Activated gamma-delta T cell treated with Interleukin-2 at 50 U/mL for 16 hours (primary cell): ENCODE measurements at regions not wholly inside any gene's neighbourhood (a gene's known extent, or its start where the extent isn't known, plus 50 kb on each side); places are given as distances from the start of the nearest gene placed in this dataset.
"Not testable (repeated sequence)": the region's sequence is repeated elsewhere in the genome, so short reads cannot be mapped to it uniquely, and the experiment has no call there.

Source experiments
- DNase-seq: peaks from one replicate; pipeline ENCODE4 v3.0.0-alpha.2; 2020

DNA sequence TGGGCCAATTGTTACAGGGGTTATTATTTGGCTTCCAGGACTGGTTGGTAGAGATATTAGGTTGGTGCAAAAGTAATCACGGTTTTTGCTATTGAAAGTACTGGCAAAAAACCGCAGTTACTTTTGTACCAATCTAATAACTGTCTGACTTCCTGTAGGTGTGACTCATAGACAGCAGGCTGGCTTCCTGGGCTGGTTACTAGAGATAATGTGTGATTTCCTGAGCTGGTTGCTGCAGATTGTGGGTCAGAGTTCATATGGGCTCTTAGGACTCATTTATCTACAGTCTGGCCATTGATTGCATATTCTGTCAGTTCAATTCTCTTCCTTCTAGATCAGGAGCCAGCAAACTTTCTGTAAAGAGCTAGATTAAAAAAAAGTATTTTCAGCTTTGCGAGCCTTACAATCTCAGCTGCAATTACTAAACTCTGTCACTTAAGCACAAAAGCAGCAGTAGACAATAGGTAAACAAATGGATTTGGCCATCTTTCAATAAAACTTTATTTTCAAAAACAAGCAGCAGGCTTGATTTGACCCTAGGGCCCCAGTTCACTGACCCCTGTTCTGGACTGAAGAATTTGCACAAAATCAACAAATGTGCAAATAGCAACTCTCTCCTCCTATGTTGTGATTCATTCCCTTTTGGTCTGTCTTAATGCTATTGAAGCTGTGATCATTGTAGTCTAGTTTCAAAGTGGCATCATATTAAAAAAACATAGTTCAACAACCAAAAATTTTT lies 50.8 kb upstream of the BOD1L1 start:
- DNase-seq, result no peak

DNA sequence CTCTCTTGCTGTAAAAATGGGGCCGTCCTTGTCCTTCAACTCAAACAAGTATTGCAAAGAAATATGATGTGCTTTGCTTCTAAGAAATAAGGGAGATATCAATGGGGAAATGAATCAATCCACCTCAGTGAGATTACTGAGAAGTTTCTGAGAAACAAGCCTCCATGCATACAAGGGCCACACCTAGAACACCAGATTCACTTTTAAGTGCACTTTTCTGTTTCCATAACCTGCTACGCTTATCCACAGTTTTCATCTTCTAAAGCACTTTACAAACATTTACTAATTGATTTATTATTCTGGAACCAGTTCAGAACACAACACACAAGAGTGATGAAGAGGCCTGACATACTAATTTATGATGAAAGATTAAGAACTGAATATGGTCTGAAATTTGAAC lies 54.0 kb upstream of the BOD1L1 start:
- DNase-seq, result no peak

DNA sequence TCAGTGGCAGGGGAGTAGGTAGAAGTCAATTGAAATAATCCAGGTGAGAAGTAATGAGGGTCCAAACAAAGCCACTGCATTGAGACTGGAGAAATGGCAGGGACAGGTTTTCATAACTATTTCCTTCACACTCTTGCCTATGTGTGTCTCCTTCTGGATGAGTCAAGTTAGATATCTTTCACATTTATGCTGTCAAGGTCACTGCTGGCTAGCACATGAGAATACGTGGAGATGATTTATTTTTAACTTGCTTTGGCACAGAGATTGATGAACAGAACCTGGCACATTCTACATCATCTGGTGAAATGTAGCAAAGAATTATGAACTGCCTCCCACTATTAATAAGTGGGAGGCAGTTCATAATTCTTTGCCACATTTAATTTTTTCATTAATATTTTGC lies 66.7 kb upstream of the BOD1L1 start:
- no peak for DNase-seq

DNA sequence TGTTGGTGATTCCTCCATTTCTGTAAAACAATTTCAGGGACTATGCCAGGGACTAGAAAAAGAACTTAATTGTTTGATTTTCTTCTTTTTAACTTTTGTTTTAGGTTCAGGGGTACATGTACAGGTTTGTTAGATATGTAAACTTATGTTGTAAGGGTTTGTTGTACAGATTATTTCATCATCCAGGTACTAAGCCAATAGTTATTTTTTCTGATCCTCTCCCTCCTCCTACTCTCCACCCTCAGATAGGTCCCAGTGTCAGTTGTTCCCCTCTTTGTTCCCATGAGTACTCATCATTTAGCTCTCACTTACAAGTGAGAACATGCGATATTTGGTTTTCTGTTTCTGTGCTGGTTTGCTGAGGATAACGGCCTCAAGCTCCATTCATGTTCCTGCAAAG lies 70.8 kb upstream of the BOD1L1 start:
- no peak for DNase-seq

DNA sequence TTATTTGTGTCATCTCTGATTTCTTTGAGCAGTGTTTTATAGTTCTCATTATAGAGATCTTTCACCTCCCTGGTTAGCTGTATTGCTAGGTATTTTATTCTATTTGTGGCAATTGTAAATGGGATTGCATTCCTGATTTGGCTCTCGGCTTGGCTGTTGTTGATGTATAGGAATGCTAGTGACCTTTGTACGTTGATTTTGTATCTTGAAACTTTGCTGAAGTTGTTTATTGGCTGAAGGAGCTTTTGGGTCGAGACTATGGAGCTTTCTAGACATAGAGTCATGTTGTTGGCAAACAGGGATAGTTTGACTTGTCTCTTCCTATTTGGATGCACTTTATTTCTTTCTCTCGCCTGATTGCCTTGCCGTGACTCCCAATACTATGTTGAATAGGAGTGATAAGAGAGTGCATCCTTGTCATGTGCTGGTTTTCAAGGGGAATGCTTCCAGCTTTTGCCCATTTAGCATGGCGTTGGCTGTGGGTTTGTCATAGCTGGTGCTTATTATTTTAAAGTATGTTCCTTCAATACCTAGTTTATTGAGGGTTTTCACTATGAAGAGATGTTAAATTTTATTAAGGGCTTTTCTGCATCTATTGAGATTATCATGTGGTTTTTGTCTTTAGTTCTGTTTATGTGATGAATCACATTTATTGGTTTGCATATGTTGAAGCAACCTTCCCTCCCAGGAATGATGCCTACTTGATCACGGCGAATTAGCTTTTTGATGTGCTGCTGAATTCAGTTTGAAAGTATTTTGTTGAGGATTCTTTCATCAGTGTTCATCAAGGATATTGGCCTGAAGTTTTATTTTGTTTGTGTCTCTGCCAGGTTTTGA lies 72.7 kb upstream of the BOD1L1 start:
- no peak for DNase-seq

GRCh38 chr4:13700858-13701140 lies 73.3 kb upstream of the BOD1L1 start:
- DNase-seq, result not testable (repeated sequence)

DNA sequence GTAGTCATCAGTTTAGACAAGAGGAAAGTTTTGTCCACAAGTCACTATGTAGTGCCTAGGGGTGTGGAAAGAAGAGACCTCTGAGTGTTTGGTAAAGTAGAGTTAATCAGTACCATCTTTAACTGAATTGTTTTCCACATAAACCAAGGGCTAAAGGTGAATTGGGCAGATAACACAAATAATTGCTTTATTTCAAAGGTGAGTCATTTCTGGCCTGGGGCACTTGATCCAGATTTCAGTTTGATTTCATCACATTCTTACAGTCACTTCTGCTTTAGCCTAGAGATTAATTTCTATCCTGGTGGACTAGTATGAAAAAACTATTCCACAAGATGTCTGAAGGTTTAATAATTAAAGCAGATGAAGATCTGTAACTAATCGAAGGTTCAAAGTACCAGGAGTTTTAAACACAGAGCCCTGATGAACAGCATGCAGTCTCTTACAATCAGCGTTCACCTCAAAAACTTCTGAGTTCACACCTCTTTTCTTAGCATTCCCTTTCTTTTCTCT lies 74.5 kb upstream of the BOD1L1 start:
- no peak for DNase-seq

DNA sequence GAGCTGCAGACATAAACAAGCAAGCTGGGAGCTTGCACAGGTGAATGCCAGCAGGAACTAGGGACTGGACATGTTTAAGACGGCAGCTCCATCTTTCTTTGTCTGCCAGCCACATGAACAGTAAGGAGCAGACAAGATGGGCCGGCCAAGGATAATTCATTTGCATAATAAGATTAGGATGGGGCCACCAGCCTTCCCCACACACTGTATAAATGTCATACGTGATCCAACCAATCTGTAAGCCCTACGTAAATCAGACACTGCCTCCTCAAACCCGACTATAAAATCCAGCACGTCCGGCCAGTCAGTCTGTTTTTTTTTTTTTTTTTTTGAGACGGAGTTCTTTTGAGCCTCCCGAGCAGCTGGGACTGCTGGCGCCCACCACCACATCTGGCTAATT lies 75.6 kb upstream of the BOD1L1 start:
- DNase-seq, result no peak

DNA sequence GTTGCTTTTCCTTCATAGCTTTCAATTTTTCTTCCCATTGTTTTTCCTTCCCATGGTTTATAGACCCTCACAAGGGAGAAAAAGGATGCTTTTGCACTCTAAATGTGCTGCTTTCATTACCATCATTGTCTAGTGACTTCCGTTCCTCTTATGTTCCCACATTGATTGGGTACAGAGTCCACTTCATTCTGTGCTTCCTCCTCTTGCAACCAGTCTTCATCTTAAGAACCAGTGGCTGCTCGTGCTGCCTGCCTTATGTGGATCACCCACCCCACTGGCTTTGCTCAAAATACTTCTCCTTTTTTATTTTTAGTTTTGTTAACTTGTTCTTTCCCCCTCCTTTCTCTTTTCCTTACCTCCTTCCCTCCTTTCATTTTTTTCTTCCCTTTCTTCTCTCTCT lies 76.5 kb upstream of the BOD1L1 start:
- no peak for DNase-seq

GRCh38 chr4:13704761-13705160 lies 77.2 kb upstream of the BOD1L1 start:
- DNase-seq, result no peak

DNA sequence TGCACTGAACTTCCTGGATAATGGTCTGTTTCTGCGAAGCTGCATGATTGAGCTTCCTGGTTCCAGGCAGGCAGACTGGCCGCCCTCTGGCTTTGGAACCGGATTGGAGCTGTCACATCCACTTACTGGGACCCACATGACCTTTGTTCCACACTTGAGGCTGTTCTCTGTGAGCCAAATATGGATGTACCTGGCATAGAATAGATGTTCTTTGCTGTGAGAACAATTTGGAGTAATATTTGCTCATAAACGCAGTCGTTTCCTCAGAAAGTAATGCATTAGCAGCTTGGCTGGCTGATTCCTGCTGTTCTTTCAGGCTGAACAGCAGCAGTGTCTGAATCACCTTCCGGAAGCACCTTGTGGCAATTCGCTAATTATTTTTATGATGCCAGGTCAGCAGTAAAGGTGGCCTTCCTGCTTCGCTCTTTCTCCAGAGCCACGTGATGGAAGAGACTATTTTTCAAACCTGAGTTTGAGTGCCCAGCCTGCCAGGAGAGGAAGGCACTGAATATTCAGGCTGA lies 78.1 kb upstream of the BOD1L1 start:
- DNase-seq, result no peak

DNA sequence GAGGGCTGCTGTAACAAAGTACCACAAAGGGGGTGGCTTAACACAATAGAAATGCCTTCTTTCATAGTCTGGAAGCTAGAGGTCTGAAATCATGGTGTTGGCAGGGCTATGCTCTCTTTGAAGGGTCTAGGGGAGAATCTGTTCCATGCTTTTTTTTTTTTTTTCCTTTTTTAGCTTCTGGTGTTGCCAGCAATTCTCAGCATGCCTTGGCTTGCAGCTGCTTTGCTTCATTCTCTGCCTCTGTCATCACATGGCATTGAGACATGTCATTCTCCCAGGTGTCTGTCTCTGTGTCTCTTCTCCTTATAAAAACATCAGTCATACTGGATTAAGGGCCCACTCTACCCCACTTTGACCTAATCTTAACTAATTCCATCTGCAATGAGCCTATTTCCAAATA lies 78.6 kb upstream of the BOD1L1 start:
- DNase-seq, result no peak

GRCh38 chr4:13706716-13707115 lies 79.2 kb upstream of the BOD1L1 start:
- no peak for DNase-seq

- no peak for DNase-seq
Measured at GRCh38 chr4:13710246-13710885, 82.8 kb upstream of the BOD1L1 start.

DNA sequence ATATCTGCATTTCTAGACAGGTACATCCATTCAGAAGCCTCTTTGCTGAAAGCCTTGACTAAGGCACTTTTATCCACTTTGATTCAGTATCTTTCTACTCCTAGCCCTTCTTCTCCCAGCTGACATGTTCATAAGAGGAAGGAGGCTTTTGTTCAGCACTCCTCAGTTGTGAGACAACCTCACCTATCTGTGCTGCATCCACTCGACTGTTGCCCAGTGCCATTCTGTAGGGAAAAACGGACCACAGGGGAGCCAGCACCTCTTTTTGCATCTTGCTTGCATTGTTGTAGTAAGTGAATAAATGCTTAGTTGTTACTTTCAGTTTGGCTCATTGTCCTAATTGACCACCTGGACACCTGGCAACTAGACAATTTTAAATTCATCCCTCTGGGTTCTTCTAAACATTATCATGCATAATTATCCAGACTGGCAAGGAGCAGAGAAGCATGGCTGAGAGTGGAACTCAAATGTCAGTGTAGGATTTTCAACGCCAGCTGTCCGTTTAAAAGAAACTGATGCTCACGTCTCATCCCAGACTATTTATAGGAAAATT lies 83.8 kb upstream of the BOD1L1 start:
- no peak for DNase-seq

DNA sequence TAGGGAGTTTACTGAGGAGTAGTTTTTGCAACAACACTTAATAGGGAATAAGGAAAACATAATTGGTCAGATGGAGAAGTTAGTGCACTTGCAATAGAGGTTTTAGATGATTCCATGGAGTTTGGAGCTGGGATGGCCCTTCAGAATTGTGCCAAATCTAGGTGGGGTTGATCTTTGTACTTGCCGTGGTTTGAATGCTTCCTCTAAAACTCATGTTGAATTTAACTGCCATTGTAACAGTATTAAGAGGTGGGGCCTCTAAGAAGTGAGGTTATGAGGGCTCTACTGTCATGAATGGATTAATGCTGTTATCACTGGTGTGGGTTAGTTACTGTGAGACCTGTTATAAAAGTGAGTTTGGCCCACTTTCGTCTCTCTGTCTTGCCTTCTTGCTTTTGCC lies 94.4 kb upstream of the BOD1L1 start:
- no peak for DNase-seq

GRCh38 chr4:13722649-13723048 lies 95.1 kb upstream of the BOD1L1 start:
- DNase-seq, result no peak

DNA sequence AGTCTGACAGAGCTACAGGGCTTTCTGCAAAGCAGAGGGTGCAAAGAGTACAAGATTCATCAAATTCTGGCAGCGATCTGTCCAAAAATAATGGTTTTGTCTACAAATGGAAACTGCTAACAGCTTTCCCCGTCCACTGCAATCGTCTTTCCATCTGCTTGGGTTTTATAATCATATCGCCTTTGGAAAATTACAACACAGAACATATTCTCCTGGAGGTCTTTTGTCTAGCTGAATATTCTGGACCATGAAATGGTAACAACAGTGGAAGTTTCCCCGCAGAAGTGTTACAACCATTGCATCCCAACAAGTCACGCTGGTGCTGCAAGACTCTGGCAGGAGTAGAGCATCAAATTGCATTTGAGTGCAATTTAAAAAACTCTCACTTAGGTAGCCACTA lies 101.2 kb upstream of the BOD1L1 start:
- DNase-seq, result no peak

DNA sequence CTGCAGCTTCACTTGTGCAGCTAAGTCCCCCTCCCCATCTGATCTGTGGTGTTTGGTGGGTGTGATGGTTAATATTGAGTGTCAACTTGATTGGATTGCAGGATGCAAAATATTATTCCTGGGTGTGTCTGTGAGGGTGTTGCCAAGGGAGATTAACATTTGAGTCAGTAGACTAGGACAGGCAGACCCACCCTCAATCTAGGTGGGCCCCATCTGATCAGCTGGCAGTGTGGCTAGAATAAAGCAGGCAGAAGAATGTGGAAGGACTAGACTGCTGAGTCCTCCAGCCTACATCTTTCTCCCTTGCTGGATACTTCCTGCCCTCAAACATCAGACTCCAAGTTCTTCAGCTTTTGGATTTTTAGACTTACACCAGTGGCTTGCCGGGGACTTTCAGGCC lies 103.5 kb upstream of the BOD1L1 start:
- no peak for DNase-seq

GRCh38 chr4:13733817-13734216 lies 106.3 kb upstream of the BOD1L1 start:
- DNase-seq, result no peak

DNA sequence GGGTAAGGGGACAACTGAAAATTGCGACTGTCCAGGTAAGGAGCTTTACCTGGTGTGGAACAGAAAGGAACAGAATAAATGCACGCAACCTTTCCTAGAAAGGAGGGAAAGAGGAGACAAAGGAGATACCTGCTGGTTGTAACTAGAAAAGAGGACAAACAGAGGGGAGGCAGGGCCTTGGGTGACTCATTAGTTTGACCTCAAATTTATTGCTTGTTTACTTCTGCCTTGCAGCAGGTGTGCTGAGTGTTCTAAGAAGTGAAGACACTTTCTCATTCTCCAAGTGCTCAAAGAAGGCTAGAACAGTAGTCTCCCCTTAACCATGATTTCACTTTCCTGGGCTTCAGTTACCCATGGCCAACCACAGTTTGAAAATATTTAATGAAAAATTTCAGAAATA lies 123.1 kb upstream of the BOD1L1 start:
- DNase-seq, result no peak

DNA sequence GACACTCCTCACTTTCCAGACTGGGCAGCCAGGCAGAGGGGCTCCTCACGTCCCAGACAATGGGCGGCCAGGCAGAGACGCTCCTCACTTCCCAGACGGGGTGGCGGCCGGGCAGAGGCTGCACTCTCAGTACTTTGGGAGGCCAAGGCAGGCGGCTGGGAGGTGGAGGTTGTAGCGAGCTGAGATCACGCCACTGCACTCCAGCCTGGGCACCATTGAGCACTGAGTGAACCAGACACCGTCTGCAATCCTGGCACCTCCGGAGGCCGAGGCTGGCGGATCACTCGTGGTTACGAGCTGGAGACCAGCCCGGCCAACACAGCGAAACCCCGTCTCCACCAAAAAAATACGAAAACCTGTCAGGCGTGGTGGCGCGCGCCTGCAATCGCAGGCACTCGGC lies 134.1 kb upstream of the BOD1L1 start:
- not testable (repeated sequence) for DNase-seq

DNA sequence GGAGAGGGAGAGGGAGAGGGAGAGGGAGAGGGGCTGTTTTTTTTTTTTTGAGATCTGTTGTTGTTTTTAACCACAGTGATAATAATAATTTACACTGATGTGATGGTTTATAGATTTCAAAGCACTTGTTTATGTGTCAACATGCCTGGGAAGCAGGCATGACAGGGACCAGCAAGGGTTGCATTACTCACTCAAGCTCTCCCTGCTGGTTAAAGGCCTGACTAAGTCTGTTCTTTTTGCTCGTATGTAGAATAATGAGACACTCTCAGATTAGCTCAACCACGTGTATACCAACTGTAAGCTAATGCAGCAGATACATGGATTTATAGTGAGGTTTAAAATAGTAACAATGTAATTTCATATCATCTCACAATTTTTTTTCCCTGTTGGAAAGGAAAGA lies 134.6 kb upstream of the BOD1L1 start:
- no peak for DNase-seq

- no peak for DNase-seq
Measured at GRCh38 chr4:13763707-13764106, 136.2 kb upstream of the BOD1L1 start.
